ENCODE measurements at regions not wholly inside any gene's neighbourhood (a gene's known extent, or its start where the extent isn't known, plus 50 kb on each side); places are given as distances from the start of the nearest gene placed in this dataset.

DNA sequence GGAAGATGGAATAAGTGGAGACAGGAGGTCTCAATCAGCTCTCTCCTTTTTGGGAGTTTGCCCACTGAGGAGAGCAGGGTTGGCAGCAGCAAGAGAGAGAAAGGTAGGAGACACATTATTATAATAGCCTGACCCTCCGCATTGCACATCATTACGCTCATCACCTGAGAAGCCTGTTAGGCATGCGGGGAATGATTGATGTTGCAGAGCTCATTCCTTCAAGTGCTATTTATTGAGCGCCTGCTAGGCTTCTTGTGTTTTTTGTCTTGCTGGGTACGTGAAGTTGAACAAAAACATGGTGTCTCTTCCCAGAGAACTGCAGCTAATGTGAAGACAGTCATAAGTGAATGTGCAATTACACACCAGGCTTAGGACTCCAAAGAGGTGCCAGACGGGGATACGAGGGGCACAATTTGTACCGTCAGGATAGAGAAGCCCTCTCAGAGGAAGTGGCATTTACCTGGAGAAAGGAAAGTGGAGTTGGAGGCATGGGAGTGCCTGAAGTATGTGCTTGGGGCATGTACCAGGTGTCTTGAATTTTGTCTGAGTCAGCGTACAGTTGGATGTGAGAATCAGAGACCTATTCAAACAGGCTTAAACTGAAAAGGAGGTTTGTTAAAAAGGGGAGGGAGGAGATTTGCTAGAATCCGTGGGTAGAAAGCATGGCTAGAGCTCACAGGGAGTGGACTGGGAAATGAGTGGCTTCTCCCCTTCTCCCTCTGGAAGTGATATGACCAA is 90.2 kb upstream of the SOD3 start:
- Histone ChIP-seq H3K36me3 (replicated peaks; ENCODE audit: insufficient read depth, low read depth) (no peaks in the 10 kb centered on the region), H2AFZ (no peak overlapping the region), H4K20me1 (ENCODE audit: insufficient read depth, poor library complexity, severe bottlenecking) (no peaks in the 10 kb centered on the region), H3K4me3 (no peak overlapping the region), H3K4me1 (ENCODE audit: insufficient read depth) (no peaks in the 10 kb centered on the region), H3K27ac (no peak overlapping the region), H3K4me2 (no peak overlapping the region), H3K27me3 (no peaks in the 10 kb centered on the region), H3K9me2 (replicated peaks; ENCODE audit: insufficient read depth) (no peaks in the 10 kb centered on the region), H3K79me2 (no peaks in the 10 kb centered on the region), H3K9me3 (ENCODE audit: low read depth) (no peaks in the 10 kb centered on the region)
- DNase-seq (ENCODE audit: low spot score), result no peak
- WGBS (ENCODE audit: low lambda C conversion rate, missing lambda C conversion rate), result 82% methylated on average over 10 of the region's 10 CpGs
- TF ChIP-seq EZH2phosphoT487 (IDR thresholded peaks at IDR 0.05; ENCODE audit: low read depth, severe bottlenecking, unreplicated experiment) (no peak), EZH2 (IDR thresholded peaks at IDR 0.05; ENCODE audit: borderline replicate concordance) (no peak), CTCF (IDR thresholded peaks at IDR 0.05; ENCODE audit: poor library complexity) (no peak)

DNA sequence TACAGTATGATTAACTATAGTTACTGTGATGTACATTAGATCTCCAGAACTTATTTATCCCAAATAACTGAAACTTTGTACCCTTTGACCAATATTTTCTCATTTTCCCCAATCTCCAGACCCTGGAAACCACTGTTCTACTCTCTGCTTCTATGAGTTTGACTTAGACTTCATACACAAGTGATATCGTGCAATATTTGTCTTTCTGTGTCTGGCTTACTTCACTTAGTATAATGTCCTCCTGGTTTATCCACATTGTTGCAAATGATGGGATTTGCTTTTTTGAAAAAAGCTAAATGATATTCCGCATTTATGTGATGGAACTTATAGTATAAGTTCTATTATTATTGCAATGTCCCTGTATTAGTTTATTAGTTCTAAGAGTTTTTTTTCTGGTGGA is 81.8 kb upstream of the SOD3 start:
- Histone ChIP-seq H2AFZ (no peak overlapping the region), H3K9me2 (replicated peaks; ENCODE audit: insufficient read depth) (no peaks in the 10 kb centered on the region), H3K27me3 (no peaks in the 10 kb centered on the region), H3K9me3 (ENCODE audit: low read depth) (no peaks in the 10 kb centered on the region), H4K20me1 (ENCODE audit: insufficient read depth, poor library complexity, severe bottlenecking) (no peaks in the 10 kb centered on the region), H3K4me2 (no peak overlapping the region), H3K36me3 (replicated peaks; ENCODE audit: insufficient read depth, low read depth) (no peaks in the 10 kb centered on the region), H3K4me3 (no peak overlapping the region), H3K27ac (no peak overlapping the region), H3K79me2 (no peaks in the 10 kb centered on the region), H3K4me1 (ENCODE audit: insufficient read depth) (no peaks in the 10 kb centered on the region)
- 74% methylated on average over 2 of the region's 2 CpGs for WGBS (ENCODE audit: low lambda C conversion rate, missing lambda C conversion rate)
- no peak for DNase-seq (ENCODE audit: low spot score)
- TF ChIP-seq EZH2phosphoT487 (IDR thresholded peaks at IDR 0.05; ENCODE audit: low read depth, severe bottlenecking, unreplicated experiment) (no peak), CTCF (IDR thresholded peaks at IDR 0.05; ENCODE audit: poor library complexity) (no peak), EZH2 (IDR thresholded peaks at IDR 0.05; ENCODE audit: borderline replicate concordance) (no peak)

DNA sequence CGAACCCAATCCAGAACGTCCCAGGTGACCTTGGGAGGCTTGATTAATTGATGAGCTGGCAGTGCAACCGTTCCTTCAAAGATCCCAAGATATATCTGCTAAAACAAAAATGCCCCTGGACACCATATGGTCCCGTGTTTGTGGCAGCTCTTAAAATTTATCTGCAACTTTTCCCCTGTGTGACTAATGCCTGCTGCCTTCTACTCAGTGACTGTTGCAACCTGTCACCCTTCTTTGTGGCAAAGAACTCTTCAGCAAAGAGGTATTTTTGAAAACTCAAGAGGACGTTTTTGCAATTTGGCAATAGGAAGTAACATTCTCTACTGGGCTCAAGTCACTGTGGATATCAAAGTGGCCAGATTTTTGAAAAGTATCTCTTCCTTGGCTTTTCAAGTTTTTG is 75.8 kb upstream of the SOD3 start:
- no peaks in the 10 kb centered on the region for H3K4me1 ChIP-seq (ENCODE audit: insufficient read depth)
- no peak overlapping the region for H3K27ac ChIP-seq
- WGBS (ENCODE audit: low lambda C conversion rate, missing lambda C conversion rate), result 59% methylated on average over 5 of the region's 5 CpGs
- DNase-seq (ENCODE audit: low spot score), result no peak
- TF ChIP-seq CTCF (IDR thresholded peaks at IDR 0.05; ENCODE audit: poor library complexity) (no peak), EZH2phosphoT487 (IDR thresholded peaks at IDR 0.05; ENCODE audit: low read depth, severe bottlenecking, unreplicated experiment) (no peak), EZH2 (IDR thresholded peaks at IDR 0.05; ENCODE audit: borderline replicate concordance) (no peak)
- no peaks in the 10 kb centered on the region for H4K20me1 ChIP-seq (ENCODE audit: insufficient read depth, poor library complexity, severe bottlenecking)
- H3K9me2 ChIP-seq (replicated peaks; ENCODE audit: insufficient read depth), result no peaks in the 10 kb centered on the region
- H3K4me3 ChIP-seq, result no peak overlapping the region
- no peaks in the 10 kb centered on the region for H3K9me3 ChIP-seq (ENCODE audit: low read depth)
- H2AFZ ChIP-seq, result no peak overlapping the region
- H3K79me2 ChIP-seq, result no peaks in the 10 kb centered on the region
- no peak overlapping the region for H3K4me2 ChIP-seq
- H3K36me3 ChIP-seq (replicated peaks; ENCODE audit: insufficient read depth, low read depth), result no peaks in the 10 kb centered on the region
- H3K27me3 ChIP-seq, result no peaks in the 10 kb centered on the region

Measured in hepatocyte (in vitro differentiated cells).